Loucy (cell line): ENCODE measurements at regions not wholly inside any gene's neighbourhood (a gene's known extent, or its start where the extent isn't known, plus 50 kb on each side); places are given as distances from the start of the nearest gene placed in this dataset.

Experiments
- H2AFZ ChIP-seq: fragments of 200-600 bp; sonication (generic); 2 replicates; pipeline ENCODE4 v1.6.0; 2016; ENCODE audit warnings: antibody characterized with exemption, mild to moderate bottlenecking, low read length, moderate library complexity
- H3F3A ChIP-seq: fragments of 200-600 bp; 2 replicates; pipeline ENCODE4 v1.6.0; 2016; ENCODE audit warnings: antibody characterized with exemption, low read depth, mild to moderate bottlenecking
- H3K27me3 ChIP-seq: fragments of 200-600 bp; sonication (generic); 2 replicates; pipeline ENCODE4 v1.6.1; 2014; ENCODE audit warnings: low read length, mild to moderate bottlenecking; ENCODE audit not compliant: insufficient read depth, poor library complexity, severe bottlenecking
- H3K36me3 ChIP-seq: fragments of 200-600 bp; sonication (generic); 2 replicates; pipeline ENCODE4 v1.6.1; 2016; ENCODE audit warnings: low read length; ENCODE audit not compliant: insufficient read depth
- H3K4me1 ChIP-seq: fragments of 200-600 bp; sonication (generic); 2 replicates; pipeline ENCODE4 v1.5.1; 2014; ENCODE audit warnings: low read length, mild to moderate bottlenecking; ENCODE audit not compliant: insufficient read depth, poor library complexity, severe bottlenecking
- H3K4me2 ChIP-seq: fragments of 200-600 bp; sonication (generic); 2 replicates; pipeline ENCODE4 v1.6.0; 2014; ENCODE audit warnings: antibody characterized with exemption, low read length, low read depth, mild to moderate bottlenecking; ENCODE audit not compliant: poor library complexity, severe bottlenecking
- H3K4me3 ChIP-seq: fragments of 200-600 bp; sonication (generic); 2 replicates; pipeline ENCODE4 v1.5.1; 2014; ENCODE audit warnings: low read length, mild to moderate bottlenecking, mixed read lengths; ENCODE audit not compliant: poor library complexity, severe bottlenecking
- H3K79me2 ChIP-seq: fragments of 200-600 bp; sonication (generic); 2 replicates; pipeline ENCODE4 v1.6.1; 2014; ENCODE audit warnings: low read length; ENCODE audit not compliant: insufficient read depth
- H3K9ac ChIP-seq: fragments of 200-600 bp; sonication (generic); 2 replicates; pipeline ENCODE4 v1.6.0; 2014; ENCODE audit warnings: mild to moderate bottlenecking, low read depth, low read length, moderate library complexity; ENCODE audit not compliant: poor library complexity, severe bottlenecking
- H3K9me2 ChIP-seq: fragments of 200-600 bp; sonication (generic); replicated peaks from 2 replicates; pipeline ENCODE4 v1.6.1; 2016; ENCODE audit warnings: low read depth, low read length, mixed read lengths
- H3K9me3 ChIP-seq: fragments of 200-600 bp; sonication (generic); 2 replicates; pipeline ENCODE4 v1.6.1; 2014; ENCODE audit warnings: mild to moderate bottlenecking, antibody characterized with exemption, low read length, low read depth; ENCODE audit not compliant: insufficient read depth
- H4K20me1 ChIP-seq: fragments of 200-600 bp; sonication (generic); 2 replicates; pipeline ENCODE4 v1.6.0; 2014; ENCODE audit warnings: antibody characterized with exemption, low read length, mild to moderate bottlenecking; ENCODE audit not compliant: insufficient read depth, poor library complexity, severe bottlenecking
- CTCF ChIP-seq: fragments of 200-600 bp; sonication (generic); conservative IDR thresholded peaks from 2 replicates; pipeline ENCODE4 v1.5.1; 2014; ENCODE audit warnings: mild to moderate bottlenecking, antibody characterized with exemption, low read length
- EZH2phosphoT487 ChIP-seq: fragments of 200-600 bp; IDR thresholded peaks from 2 replicates; pipeline ENCODE4 v1.6.1; 2018; ENCODE audit warnings: antibody characterized with exemption, mild to moderate bottlenecking, moderate library complexity, borderline replicate concordance

- no peaks in the 10 kb centered on the region for H4K20me1 ChIP-seq
- no peak overlapping the region for H3K9ac ChIP-seq
- no peak overlapping the region for H3K4me2 ChIP-seq
- no peak for TF ChIP-seq EZH2phosphoT487
- TF ChIP-seq CTCF, result no peak
- no peaks in the 10 kb centered on the region for H3K36me3 ChIP-seq
- H3K4me3 ChIP-seq, result no peak overlapping the region
- H3K4me1 ChIP-seq, result no peaks in the 10 kb centered on the region
- H3F3A ChIP-seq, result no peaks in the 10 kb centered on the region
- no peaks in the 10 kb centered on the region for H3K27me3 ChIP-seq
- no peaks in the 10 kb centered on the region for H3K9me3 ChIP-seq
- H3K9me2 ChIP-seq, result no peaks in the 10 kb centered on the region
- no peaks in the 10 kb centered on the region for H3K79me2 ChIP-seq
- H2AFZ ChIP-seq, result no peak overlapping the region
These were observed 253.4 kb downstream of the CYP26B1 start for GRCh38 chr2:71894261-71894660.

- no peak overlapping the region for H3K4me3 ChIP-seq
- H3K4me1 ChIP-seq, result no peaks in the 10 kb centered on the region
- no peaks in the 10 kb centered on the region for H3K9me3 ChIP-seq
- no peaks in the 10 kb centered on the region for H3K79me2 ChIP-seq
- H3K4me2 ChIP-seq, result no peak overlapping the region
- no peaks in the 10 kb centered on the region for H4K20me1 ChIP-seq
- H3K36me3 ChIP-seq, result no peaks in the 10 kb centered on the region
- TF ChIP-seq EZH2phosphoT487 (no peak), CTCF (no peak)
- no peak overlapping the region for H2AFZ ChIP-seq
- no peaks in the 10 kb centered on the region for H3K9me2 ChIP-seq
- H3K27me3 ChIP-seq, result no peaks in the 10 kb centered on the region
- H3K9ac ChIP-seq, result no peak overlapping the region
- no peaks in the 10 kb centered on the region for H3F3A ChIP-seq
These were observed 254.0 kb downstream of the CYP26B1 start for GRCh38 chr2:71893646-71894045.

- no peak overlapping the region for H3K9ac ChIP-seq
- no peak overlapping the region for H3K4me2 ChIP-seq
- no peaks in the 10 kb centered on the region for H3F3A ChIP-seq
- no peaks in the 10 kb centered on the region for H3K4me1 ChIP-seq
- no peaks in the 10 kb centered on the region for H3K36me3 ChIP-seq
- no peak overlapping the region for H3K4me3 ChIP-seq
- H2AFZ ChIP-seq, result no peak overlapping the region
- H4K20me1 ChIP-seq, result no peaks in the 10 kb centered on the region
- no peaks in the 10 kb centered on the region for H3K9me2 ChIP-seq
- no peaks in the 10 kb centered on the region for H3K9me3 ChIP-seq
- H3K27me3 ChIP-seq, result no peaks in the 10 kb centered on the region
- no peaks in the 10 kb centered on the region for H3K79me2 ChIP-seq
- TF ChIP-seq EZH2phosphoT487 (no peak), CTCF (no peak)
These were observed 254.8 kb downstream of the CYP26B1 start for GRCh38 chr2:71892896-71893295.
